BJ (cell line): ENCODE measurements at regions not wholly inside any gene's neighbourhood (a gene's known extent, or its start where the extent isn't known, plus 50 kb on each side); places are given as distances from the start of the nearest gene placed in this dataset.
"Not testable (repeated sequence)": the region's sequence is repeated elsewhere in the genome, so short reads cannot be mapped to it uniquely, and the experiment has no call there.

Source experiments
- CTCF ChIA-PET: fragments of 350-600 bp; formaldehyde crosslinking; extraction: SDS; loops from one replicate; lab custom pipeline; 2021; ENCODE audit warnings: antibody characterized with exemption, inconsistent platforms; lab: Yijun Ruan, JAX
- POLR2A ChIA-PET: fragments of 300-600 bp; sonication (Branson Sonifier 250); formaldehyde crosslinking; extraction: SDS; loops from one replicate; lab custom pipeline; 2021; ENCODE audit warnings: antibody characterized with exemption; lab: Charles Lee
- DNase-seq: peaks from one replicate; pipeline ENCODE4 v3.0.0-alpha.2; 2011; ENCODE audit warnings: low read depth
- H3K27me3 ChIP-seq: 2 replicates; pipeline ENCODE4 v1.6.0; 2011; ENCODE audit warnings: low read length; ENCODE audit not compliant: control insufficient read depth, insufficient read depth
- H3K36me3 ChIP-seq: 2 replicates; pipeline ENCODE4 v1.5.1; 2011; ENCODE audit warnings: low read length; ENCODE audit not compliant: control insufficient read depth, insufficient read depth
- H3K4me3 ChIP-seq: 2 replicates; pipeline ENCODE4 v1.5.1; 2011; ENCODE audit warnings: low read depth, mild to moderate bottlenecking, control low read depth, low read length
- CTCF ChIP-seq: IDR thresholded peaks from 2 replicates; pipeline ENCODE4 v1.5.1; 2011; ENCODE audit warnings: low read depth, mild to moderate bottlenecking, control low read depth, inconsistent platforms, low read length, moderate library complexity; ENCODE audit not compliant: insufficient read depth

DNA sequence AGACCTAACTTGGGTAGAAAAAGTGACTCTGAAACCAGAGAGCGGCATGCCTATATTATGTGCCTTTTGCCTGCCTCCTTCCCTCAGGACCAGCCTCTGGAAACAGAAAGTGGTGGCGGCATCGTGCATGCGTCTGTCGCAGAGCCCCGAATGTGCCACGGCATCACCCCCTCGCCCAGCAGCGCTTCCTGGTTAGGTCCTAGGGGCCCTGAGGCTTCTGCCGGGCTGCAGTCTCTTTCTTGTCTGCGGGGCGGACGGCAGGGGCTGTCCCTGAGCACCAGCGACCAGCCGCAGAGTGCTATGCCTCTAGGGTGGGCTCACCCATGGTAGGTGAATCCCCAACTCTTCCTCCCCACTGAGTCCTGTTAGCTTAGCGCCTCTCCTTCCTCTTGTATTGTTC lies 68.7 kb downstream of the VSIG4 start:
- no peak for TF ChIP-seq CTCF
- no peaks in the 10 kb centered on the region for H3K27me3 ChIP-seq
- DNase-seq, result no peak
- no peaks in the 10 kb centered on the region for H3K36me3 ChIP-seq
- no peak overlapping the region for H3K4me3 ChIP-seq
- ChIA-PET POLR2A (no interaction called here), CTCF (interaction anchor here (1.1 kb wide), 1 partner anchor 390 kb away, joined by 6 read pairs; no protein-coding TSS in a partner anchor)

DNA sequence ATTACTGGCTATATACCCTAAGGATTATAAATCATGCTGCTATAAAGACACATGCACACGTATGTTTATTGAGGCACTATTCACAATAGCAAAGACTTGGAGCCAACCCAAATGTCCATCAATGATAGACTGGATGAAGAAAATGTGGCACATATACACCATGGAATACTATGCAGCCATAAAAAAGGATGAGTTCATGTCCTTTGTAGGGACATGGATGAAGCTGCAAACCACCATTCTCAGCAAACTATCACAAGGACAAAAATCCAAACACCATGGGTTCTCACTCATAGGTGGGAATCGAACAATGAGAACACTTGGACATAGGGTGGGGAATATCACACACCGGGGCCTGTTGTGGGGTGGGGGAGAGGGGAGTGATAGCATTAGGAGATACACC lies 72.7 kb downstream of the VSIG4 start:
- H3K27me3 ChIP-seq, POLR2A ChIA-PET, DNase-seq, H3K36me3 ChIP-seq, CTCF ChIA-PET, H3K4me3 ChIP-seq: not testable (repeated sequence)

DNA sequence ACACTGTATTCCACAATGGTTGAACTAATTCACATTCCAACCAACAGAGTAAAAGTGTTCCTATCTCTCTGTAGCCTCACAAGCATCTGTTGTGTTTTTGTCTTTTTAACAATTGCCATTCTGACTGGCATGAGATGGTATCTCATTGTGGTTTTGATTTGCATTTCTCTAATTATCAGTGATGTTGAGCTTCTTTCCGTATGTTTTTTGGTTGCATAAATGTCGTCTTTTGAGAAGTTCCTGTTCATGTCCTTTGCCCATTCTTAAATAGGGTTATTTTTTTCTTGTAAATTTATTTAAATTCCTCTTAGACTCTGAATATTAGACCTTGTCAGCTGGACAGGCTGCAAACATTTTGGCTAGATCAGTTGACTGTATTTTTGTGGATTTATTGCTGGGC lies 78.2 kb downstream of the VSIG4 start:
- ChIA-PET POLR2A (no interaction called here), CTCF (no interaction called here)
- Histone ChIP-seq H3K27me3 (no peaks in the 10 kb centered on the region), H3K36me3 (no peaks in the 10 kb centered on the region), H3K4me3 (no peak overlapping the region)
- no peak for TF ChIP-seq CTCF
- DNase-seq, result no peak

DNA sequence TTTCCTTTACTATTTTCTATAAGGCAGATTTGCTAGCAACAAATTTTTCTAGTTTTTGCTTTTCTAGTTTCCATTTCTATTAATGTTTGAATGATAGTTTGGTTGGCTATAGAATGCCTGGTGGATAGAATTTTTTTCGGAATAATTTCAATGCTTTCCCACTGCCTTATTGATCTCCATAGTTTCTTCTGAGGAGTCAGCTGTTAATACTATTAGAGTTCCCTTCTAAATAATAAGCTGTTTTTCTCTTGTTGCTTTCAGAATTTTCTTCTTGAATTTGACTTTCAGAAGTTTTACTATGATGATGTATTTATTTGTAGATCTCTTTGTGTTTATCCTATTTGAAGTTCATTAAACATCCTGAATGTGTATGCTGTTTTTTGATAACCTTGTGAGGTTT lies 91.8 kb downstream of the VSIG4 start:
- Histone ChIP-seq H3K36me3 (no peaks in the 10 kb centered on the region), H3K27me3 (no peaks in the 10 kb centered on the region), H3K4me3 (no peak overlapping the region)
- DNase-seq, result no peak
- ChIA-PET POLR2A (no interaction called here), CTCF (no interaction called here)
- TF ChIP-seq CTCF, result no peak

DNA sequence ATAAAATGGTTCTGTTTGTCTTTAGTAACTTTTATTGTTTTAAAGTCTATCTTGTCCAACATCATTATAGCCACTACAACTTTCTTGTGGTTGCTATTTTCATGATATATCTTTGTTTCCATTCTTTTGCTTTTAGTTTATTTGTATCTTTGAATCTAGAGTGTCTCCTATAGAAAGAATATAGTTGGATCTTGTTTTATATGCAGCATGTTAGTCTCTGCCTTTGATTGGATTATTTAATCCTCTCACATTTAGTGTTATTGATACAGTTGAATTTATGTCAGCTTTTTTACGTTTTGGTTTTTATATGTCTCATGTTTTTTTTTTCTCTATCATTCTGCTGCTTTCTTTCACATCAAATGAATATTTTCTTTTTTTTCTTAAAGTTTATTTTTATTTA lies 98.1 kb downstream of the VSIG4 start:
- Histone ChIP-seq H3K36me3 (no peaks in the 10 kb centered on the region), H3K4me3 (no peak overlapping the region), H3K27me3 (no peaks in the 10 kb centered on the region)
- CTCF ChIA-PET, result interaction anchor here (0.6 kb wide), 1 partner anchor 361 kb away, joined by 3 read pairs; no protein-coding TSS in a partner anchor
- no peak for TF ChIP-seq CTCF
- POLR2A ChIA-PET, result no interaction called here
- DNase-seq, result no peak

- Histone ChIP-seq H3K4me3 (no peak overlapping the region), H3K36me3 (no peaks in the 10 kb centered on the region), H3K27me3 (no peaks in the 10 kb centered on the region)
- CTCF ChIA-PET, result interaction anchor here (0.7 to 1.1 kb wide), 2 partner anchors 14 to 53 kb away, joined by 3 read pairs; no protein-coding TSS in a partner anchor
- no peak for TF ChIP-seq CTCF
- POLR2A ChIA-PET, result no interaction called here
- no peak for DNase-seq
Measured at GRCh38 chrX:65933085-65933589, 106.7 kb downstream of the VSIG4 start.
